Activated CD4-positive, alpha-beta T cell treated with anti-CD3 and anti-CD28 coated beads, Interleukin-2, amount 10 ng/mL, durations not matched to agents 7 days and 5 days (primary cell): ENCODE measurements at regions not wholly inside any gene's neighbourhood (a gene's known extent, or its start where the extent isn't known, plus 50 kb on each side); places are given as distances from the start of the nearest gene placed in this dataset.

ENCODE experiments used
- CTCF ChIA-PET: fragments of 350-600 bp; sonication (Branson Sonifier 250); formaldehyde crosslinking; loops from one replicate; lab custom pipeline; 2021; ENCODE audit warnings: antibody characterized with exemption; lab: Charles Lee
- POLR2A ChIA-PET: fragments of 350-600 bp; sonication (Branson Sonifier 250); formaldehyde crosslinking; loops from one replicate; lab custom pipeline; 2021; ENCODE audit warnings: antibody characterized with exemption; lab: Charles Lee
- DNase-seq: peaks from one replicate; pipeline ENCODE4 v3.0.0-alpha.2; 2020
- H3K27ac Mint-ChIP-seq: one replicate; pipeline ENCODE4 v1.8.0; 2021; ENCODE audit warnings: mild to moderate bottlenecking, moderate library complexity, mixed read lengths
- H3K27me3 Mint-ChIP-seq: one replicate; pipeline ENCODE4 v1.8.0; 2021; ENCODE audit warnings: mixed read lengths
- H3K36me3 Mint-ChIP-seq: one replicate; pipeline ENCODE4 v1.8.0; 2021; ENCODE audit warnings: low read depth, mixed read lengths
- H3K4me1 Mint-ChIP-seq: one replicate; pipeline ENCODE4 v1.8.0; 2021; ENCODE audit warnings: mixed read lengths
- H3K4me3 Mint-ChIP-seq: one replicate; pipeline ENCODE4 v1.8.0; 2021; ENCODE audit warnings: mild to moderate bottlenecking, moderate library complexity, mixed read lengths
- H3K9me3 Mint-ChIP-seq: one replicate; pipeline ENCODE4 v1.8.0; 2021; ENCODE audit warnings: mixed read lengths

- H3K4me3 Mint-ChIP-seq: no peak overlapping the region
These were observed 111.6 kb upstream of the ANO1 start for GRCh38 chr11:69966583-69966835.

GRCh38 chr11:69966910-69967483 is 111.1 kb upstream of the ANO1 start:
- no peak overlapping the region for H3K4me3 Mint-ChIP-seq
- no peaks in the 10 kb centered on the region for H3K27me3 Mint-ChIP-seq
- CTCF ChIA-PET: interaction anchor here (0.7 kb wide), 1 partner anchor 36 kb away, joined by 3 read pairs; no protein-coding TSS in a partner anchor
- DNase-seq: no peak
- H3K4me1 Mint-ChIP-seq: peaks cover 12% of the 10 kb centered on the region
- H3K27ac Mint-ChIP-seq: no peak overlapping the region
- no peaks in the 10 kb centered on the region for H3K36me3 Mint-ChIP-seq
- no peaks in the 10 kb centered on the region for H3K9me3 Mint-ChIP-seq
- POLR2A ChIA-PET: no interaction called here

More at GRCh38 chr11:69966583-69966835, 111.6 kb upstream of the ANO1 start:
- Mint-ChIP-seq H3K4me1 (peaks cover 9% of the 10 kb centered on the region), H3K27ac (no peak overlapping the region), H3K36me3 (no peaks in the 10 kb centered on the region), H3K27me3 (no peaks in the 10 kb centered on the region), H3K9me3 (no peaks in the 10 kb centered on the region)
- POLR2A ChIA-PET: no interaction called here
- no peak for DNase-seq
- CTCF ChIA-PET: no interaction called here

GRCh38 chr11:69967484-69967883 is 110.6 kb upstream of the ANO1 start:
- no peaks in the 10 kb centered on the region for H3K36me3 Mint-ChIP-seq
- no peak for DNase-seq
- H3K4me1 Mint-ChIP-seq: peaks cover 16% of the 10 kb centered on the region
- no peaks in the 10 kb centered on the region for H3K9me3 Mint-ChIP-seq
- H3K27ac Mint-ChIP-seq: no peak overlapping the region
- H3K4me3 Mint-ChIP-seq: no peak overlapping the region
- CTCF ChIA-PET: interaction anchor here (0.7 kb wide), 1 partner anchor 35 kb away, joined by 3 read pairs; no protein-coding TSS in a partner anchor
- POLR2A ChIA-PET: no interaction called here
- H3K27me3 Mint-ChIP-seq: no peaks in the 10 kb centered on the region

- POLR2A ChIA-PET: no interaction called here
- H3K27me3 Mint-ChIP-seq: no peaks in the 10 kb centered on the region
- H3K36me3 Mint-ChIP-seq: no peaks in the 10 kb centered on the region
- peaks cover 17% of the 10 kb centered on the region for H3K4me1 Mint-ChIP-seq
- no peak overlapping the region for H3K4me3 Mint-ChIP-seq
- DNase-seq: no peak
- CTCF ChIA-PET: no interaction called here
- no peaks in the 10 kb centered on the region for H3K9me3 Mint-ChIP-seq
- H3K27ac Mint-ChIP-seq: peak overlapping the region; percentile 50
These were observed 109.4 kb upstream of the ANO1 start for GRCh38 chr11:69968396-69969347.

- peak overlapping the region; percentile 41 for H3K27ac Mint-ChIP-seq
- no peaks in the 10 kb centered on the region for H3K36me3 Mint-ChIP-seq
- CTCF ChIA-PET: no interaction called here
- POLR2A ChIA-PET: no interaction called here
- peaks cover 17% of the 10 kb centered on the region for H3K4me1 Mint-ChIP-seq
- H3K9me3 Mint-ChIP-seq: no peaks in the 10 kb centered on the region
- no peak overlapping the region for H3K4me3 Mint-ChIP-seq
- DNase-seq: no peak
- no peaks in the 10 kb centered on the region for H3K27me3 Mint-ChIP-seq
These were observed 108.0 kb upstream of the ANO1 start for GRCh38 chr11:69969890-69970784.

GRCh38 chr11:69970785-69971535 is 107.2 kb upstream of the ANO1 start:
- Mint-ChIP-seq H3K4me3 (no peak overlapping the region), H3K27me3 (no peaks in the 10 kb centered on the region), H3K4me1 (peaks cover 17% of the 10 kb centered on the region), H3K9me3 (no peaks in the 10 kb centered on the region), H3K27ac (peak overlapping the region; percentile 41), H3K36me3 (no peaks in the 10 kb centered on the region)
- no peak for DNase-seq
- CTCF ChIA-PET: interaction anchor here (0.7 kb wide), 1 partner anchor 47 kb away, joined by 3 read pairs; no protein-coding TSS in a partner anchor
- POLR2A ChIA-PET: interaction anchor here (0.5 kb wide), 1 partner anchor 9 kb away, joined by 3 read pairs; no protein-coding TSS in a partner anchor

- Mint-ChIP-seq H3K27me3 (no peaks in the 10 kb centered on the region), H3K27ac (no peak overlapping the region), H3K4me1 (peaks cover 17% of the 10 kb centered on the region), H3K36me3 (no peaks in the 10 kb centered on the region), H3K9me3 (no peaks in the 10 kb centered on the region), H3K4me3 (no peak overlapping the region)
- no peak for DNase-seq
- ChIA-PET CTCF (interaction anchor here (0.7 kb wide), 1 partner anchor 48 kb away, joined by 3 read pairs; no protein-coding TSS in a partner anchor), POLR2A (interaction anchor here (0.5 kb wide), 1 partner anchor 8 kb away, joined by 3 read pairs; no protein-coding TSS in a partner anchor)
These were observed 106.4 kb upstream of the ANO1 start for GRCh38 chr11:69971741-69972140.

GRCh38 chr11:69972351-69972802 is 105.7 kb upstream of the ANO1 start:
- CTCF ChIA-PET: no interaction called here
- H3K9me3 Mint-ChIP-seq: no peaks in the 10 kb centered on the region
- H3K4me1 Mint-ChIP-seq: peaks cover 17% of the 10 kb centered on the region
- H3K4me3 Mint-ChIP-seq: no peak overlapping the region
- H3K36me3 Mint-ChIP-seq: no peaks in the 10 kb centered on the region
- peak overlapping the region; percentile 83 for H3K27ac Mint-ChIP-seq
- H3K27me3 Mint-ChIP-seq: no peaks in the 10 kb centered on the region
- POLR2A ChIA-PET: no interaction called here
- DNase-seq: peak; percentile 26

GRCh38 chr11:69974528-69974927 is 103.6 kb upstream of the ANO1 start:
- no peak overlapping the region for H3K27ac Mint-ChIP-seq
- no peak overlapping the region for H3K4me3 Mint-ChIP-seq
- H3K36me3 Mint-ChIP-seq: no peaks in the 10 kb centered on the region
- H3K27me3 Mint-ChIP-seq: no peaks in the 10 kb centered on the region
- CTCF ChIA-PET: interaction anchor here (0.6 to 0.7 kb wide), 2 partner anchors 143 to 1120 kb away, joined by 3 to 7 read pairs; no protein-coding TSS in a partner anchor
- no peak for DNase-seq
- H3K4me1 Mint-ChIP-seq: peaks cover 17% of the 10 kb centered on the region
- POLR2A ChIA-PET: no interaction called here
- no peaks in the 10 kb centered on the region for H3K9me3 Mint-ChIP-seq

- ChIA-PET POLR2A (no interaction called here), CTCF (no interaction called here)
- Mint-ChIP-seq H3K4me3 (no peak overlapping the region), H3K27ac (no peak overlapping the region), H3K36me3 (no peaks in the 10 kb centered on the region), H3K9me3 (no peaks in the 10 kb centered on the region), H3K4me1 (peaks cover 11% of the 10 kb centered on the region), H3K27me3 (no peaks in the 10 kb centered on the region)
- DNase-seq: no peak
These were observed 102.3 kb upstream of the ANO1 start for GRCh38 chr11:69975822-69976221.

- Mint-ChIP-seq H3K4me3 (no peak overlapping the region), H3K27me3 (peaks cover 2% of the 10 kb centered on the region), H3K4me1 (peaks cover 5% of the 10 kb centered on the region), H3K27ac (no peak overlapping the region), H3K36me3 (no peaks in the 10 kb centered on the region), H3K9me3 (no peaks in the 10 kb centered on the region)
- no peak for DNase-seq
- POLR2A ChIA-PET: no interaction called here
- CTCF ChIA-PET: no interaction called here
These were observed 101.3 kb upstream of the ANO1 start for GRCh38 chr11:69976794-69977193.

- Mint-ChIP-seq H3K27me3 (peaks cover 9% of the 10 kb centered on the region), H3K4me3 (no peak overlapping the region), H3K27ac (no peak overlapping the region), H3K4me1 (no peaks in the 10 kb centered on the region), H3K9me3 (no peaks in the 10 kb centered on the region), H3K36me3 (no peaks in the 10 kb centered on the region)
- no peak for DNase-seq
- CTCF ChIA-PET: no interaction called here
- POLR2A ChIA-PET: no interaction called here
These were observed 100.2 kb upstream of the ANO1 start for GRCh38 chr11:69977951-69978350.
